Activated gamma-delta T cell treated with Interleukin-2 at 50 U/mL for 16 hours (primary cell): ENCODE measurements at regions not wholly inside any gene's neighbourhood (a gene's known extent, or its start where the extent isn't known, plus 50 kb on each side); places are given as distances from the start of the nearest gene placed in this dataset.
"Not testable (repeated sequence)": the region's sequence is repeated elsewhere in the genome, so short reads cannot be mapped to it uniquely, and the experiment has no call there.

Experiments used
- DNase-seq: peaks from one replicate; pipeline ENCODE4 v3.0.0-alpha.2; 2020

DNA sequence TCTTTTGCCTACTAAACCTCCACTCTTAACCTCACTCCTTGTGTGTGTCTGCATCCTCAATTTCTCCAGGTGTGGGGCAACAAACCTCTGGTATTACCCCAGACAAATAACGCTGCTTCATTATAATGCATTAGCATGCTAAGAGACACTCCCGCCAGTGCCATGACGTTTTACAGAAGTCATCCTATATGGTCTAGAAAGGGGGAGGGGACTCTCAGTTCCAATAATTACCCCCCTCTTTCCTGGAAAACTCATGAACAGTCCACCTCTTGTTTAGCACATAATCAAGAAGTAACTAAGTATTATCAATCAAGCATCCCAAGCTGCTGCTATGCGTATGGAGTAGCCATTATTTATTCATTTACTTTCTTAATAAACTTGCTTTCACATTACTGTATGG is 364.5 kb downstream of the TYW1 start:
- no peak for DNase-seq

DNA sequence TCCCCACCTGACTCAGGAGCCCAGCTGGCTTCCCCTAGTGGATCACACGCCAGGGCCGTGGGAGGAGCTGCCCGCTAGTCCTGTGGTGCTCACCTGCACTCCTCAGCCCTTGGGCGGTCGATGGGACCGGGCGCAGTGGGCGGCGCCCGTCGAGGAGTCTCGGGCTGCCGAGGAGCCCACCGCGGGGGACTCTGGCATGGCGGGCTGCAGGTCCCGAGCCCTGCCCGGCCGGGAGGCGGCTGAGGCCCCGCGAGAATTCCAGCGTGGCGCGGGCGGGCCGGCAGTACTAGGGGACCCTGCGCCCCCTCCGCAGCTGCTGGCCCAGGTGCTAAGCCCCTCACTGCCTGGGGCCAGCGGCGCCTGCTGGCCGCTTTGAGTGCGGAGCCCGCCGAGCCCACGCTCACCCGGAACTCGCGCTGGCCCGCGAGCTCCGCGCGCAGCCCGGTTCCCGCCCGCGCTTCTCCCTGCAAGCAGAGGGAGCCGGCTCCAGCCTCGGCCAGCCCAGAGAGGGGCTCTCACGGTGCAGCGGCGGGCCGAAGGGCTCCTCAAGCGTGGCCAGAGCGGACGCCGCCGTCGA is 367.9 kb downstream of the TYW1 start:
- no peak for DNase-seq

DNA sequence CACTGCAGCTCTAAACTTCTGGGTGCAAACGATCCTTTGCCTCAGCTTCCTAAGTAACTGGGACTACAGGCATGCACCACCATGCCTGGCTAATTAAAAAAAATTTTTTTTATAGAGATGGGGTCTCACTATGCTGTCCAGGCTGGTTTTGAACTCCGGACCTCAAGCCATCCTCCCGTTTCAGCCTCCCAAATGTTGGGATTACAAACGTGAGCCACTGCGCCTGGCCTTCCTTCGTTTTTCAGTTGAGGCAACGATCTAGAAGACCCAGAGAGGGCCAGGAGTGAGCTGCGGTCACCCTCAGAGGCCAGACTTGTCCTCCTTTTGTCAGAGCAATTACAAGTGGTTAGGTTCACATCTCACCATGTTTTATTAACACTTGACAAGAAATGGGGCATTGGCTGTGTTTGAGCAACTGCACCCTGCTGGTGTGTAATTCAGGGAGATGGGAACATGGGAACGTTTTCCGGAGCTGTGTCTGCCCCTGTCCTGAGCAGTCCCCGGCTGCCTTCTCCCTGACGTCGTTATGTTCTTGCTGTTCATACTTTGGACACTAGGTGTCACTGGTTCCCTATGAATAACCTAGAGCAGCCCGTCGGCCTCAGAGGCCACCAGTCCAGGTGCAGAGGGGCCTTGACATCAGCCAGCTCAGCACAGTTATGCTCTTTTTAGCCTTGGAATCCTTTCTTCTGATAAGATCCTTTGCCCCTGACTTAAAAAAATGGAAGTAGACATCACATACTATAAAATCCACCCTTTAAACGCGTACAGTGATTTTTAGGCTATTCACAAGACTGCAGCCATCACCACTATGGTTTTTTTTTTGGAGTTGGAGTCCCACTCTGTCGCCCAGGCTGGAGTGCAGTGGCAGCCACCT is 375.0 kb downstream of the TYW1 start:
- peak; percentile 42 for DNase-seq

DNA sequence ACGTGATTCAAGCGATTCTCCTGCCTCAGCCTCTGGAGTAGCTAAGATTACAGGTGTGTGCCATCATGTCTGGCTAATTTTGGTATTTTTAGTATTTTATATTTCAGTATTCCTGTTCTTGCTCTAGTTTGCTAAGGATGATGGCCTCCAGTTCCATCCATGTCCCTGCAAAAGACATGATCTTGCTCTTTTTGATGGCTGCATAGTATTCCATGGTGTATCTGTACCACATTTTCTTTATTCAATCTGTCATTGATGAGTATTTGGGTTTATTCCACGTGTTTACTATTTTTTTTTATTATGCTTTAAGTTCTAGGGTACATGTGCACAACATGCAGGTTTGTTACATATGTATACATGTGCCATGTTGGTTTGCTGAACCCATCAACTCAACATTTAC is 376.8 kb downstream of the TYW1 start:
- not testable (repeated sequence) for DNase-seq

DNA sequence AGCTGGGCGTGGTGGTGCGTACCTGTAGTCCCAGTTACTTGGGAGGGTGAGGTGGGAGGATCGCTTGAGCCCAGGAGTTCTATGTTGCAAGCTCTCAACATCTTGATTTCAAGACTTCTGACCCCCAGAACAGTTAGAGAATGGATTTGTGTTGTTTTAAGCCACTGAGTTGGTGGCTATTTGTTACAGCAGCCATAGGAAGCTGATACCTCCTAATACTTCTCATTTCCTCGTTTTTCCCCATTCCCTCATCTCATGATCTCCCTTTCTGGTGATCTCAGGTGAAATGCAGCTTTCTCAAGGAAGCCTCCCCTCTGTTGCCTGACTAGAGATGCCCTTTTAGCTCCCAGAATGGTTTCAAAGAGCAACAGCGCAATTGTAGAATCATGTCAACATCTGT is 378.8 kb downstream of the TYW1 start:
- DNase-seq, result no peak

DNA sequence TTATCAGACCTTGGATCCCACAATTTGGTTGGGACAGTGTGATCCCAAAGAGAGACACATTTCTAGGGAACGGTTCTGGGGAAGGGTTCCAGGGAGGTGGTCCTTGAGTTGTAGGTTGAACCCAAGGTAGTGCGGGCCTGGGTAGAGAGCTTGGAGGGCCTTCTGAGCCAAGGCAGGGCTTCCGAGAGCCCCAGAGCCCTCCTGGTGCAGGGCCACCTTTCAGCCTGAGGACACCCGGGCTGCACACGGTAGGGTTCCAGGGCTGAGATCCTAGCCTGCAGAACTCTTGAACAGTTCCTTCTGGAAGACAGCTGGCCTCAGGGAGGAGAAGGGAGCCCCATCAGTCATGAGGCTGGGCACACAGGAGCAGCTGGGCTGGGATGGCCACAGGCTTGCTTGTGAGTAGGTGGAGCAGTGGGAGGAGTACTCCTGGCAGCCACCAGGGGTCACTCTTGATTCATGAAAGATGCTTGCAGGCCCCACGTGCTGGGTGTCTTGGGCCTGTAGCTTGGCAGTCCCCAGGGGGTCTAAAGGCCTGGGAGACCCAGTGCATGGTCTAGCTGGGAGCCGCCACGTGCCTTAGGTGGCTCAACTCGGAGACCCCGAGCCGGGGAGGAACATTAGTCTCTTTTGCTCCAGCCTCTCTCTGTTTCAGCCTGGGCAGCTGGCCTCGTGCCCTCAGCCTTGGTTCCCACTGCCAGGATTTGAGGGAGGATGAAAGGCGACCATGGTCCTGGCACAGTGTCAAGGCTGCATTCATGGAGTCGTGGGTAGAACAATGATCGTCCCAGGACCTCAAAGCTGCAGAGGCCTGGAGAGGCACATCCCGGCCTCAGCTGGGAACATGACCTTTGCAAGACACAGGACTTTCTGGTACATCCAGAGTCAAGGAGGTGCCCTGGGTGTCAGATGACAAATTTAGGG is 381.6 kb downstream of the TYW1 start:
- DNase-seq, result peak; percentile 46

DNA sequence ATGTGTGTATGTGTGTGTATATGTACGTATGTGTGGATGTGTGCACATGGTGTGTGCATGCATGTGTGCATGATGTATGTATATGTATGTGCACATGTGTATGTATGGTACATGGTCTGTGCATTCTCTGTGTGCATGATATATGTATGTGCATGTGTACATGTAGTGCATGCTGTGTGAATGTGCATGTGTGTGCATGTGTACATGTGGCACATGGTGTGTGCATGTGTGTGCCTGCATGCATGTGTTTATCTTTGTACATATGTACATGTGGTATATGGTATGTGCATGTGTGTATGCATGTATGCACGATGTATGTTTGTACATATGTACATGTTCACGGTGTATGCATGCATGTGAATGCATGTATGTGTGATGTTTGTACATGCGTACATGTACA is 383.7 kb downstream of the TYW1 start:
- DNase-seq, result no peak

DNA sequence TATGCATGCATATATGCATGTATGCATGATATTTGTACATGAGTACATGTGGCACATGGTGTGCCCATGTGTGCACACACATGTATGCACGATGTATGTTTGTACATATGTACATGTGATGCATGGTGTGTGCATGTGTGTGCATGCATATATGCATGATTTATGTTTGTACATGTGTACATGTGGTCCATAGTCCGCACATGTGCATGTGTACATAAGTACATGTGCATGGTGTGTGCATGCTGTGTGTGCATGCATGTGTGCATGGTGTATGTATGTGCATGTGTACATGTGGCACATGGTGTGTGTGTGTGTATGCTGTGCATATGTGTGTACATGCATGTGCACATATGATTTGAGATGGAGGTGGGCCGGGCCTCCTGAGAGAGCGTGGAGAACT is 384.2 kb downstream of the TYW1 start:
- DNase-seq, result no peak

DNA sequence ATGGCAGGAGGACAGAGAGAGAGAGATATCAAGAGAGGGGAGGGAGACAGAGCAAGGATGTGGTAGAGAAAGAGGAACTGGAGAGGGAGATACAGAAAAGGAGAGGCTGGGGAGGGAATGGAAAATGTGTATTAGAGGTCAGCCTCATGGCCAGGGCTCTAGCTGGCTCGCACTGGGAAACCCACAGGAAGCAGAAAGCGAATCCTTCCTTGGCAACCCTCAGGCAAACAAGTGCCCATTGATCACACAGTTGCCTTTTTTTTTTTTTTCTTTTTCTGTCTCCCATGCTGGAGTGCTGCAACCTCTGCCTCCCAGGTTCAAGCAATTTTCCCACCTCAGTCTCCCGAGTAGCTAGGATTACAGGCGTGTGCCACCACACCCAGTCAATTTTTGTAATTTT is 391.2 kb downstream of the TYW1 start:
- no peak for DNase-seq

DNA sequence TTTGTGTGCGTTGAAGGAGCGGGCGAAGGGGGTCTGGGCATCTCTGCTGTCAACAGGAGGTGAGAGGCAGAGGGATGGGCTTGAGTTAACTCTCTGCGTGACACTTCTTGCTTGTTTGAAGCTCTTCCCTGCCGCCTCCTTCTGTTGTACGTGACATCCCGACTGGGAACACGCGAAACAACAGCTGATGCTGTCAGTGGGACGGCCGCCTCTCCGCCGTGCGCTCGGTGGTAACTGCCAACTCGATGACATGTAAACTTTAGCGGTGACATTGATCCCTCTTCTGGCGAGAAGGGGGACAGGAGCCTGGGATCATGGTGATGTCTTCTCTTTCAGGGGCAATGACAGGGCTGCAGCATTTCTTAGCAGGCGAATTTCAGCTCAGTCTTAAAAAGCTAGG is 394.5 kb downstream of the TYW1 start:
- no peak for DNase-seq

DNA sequence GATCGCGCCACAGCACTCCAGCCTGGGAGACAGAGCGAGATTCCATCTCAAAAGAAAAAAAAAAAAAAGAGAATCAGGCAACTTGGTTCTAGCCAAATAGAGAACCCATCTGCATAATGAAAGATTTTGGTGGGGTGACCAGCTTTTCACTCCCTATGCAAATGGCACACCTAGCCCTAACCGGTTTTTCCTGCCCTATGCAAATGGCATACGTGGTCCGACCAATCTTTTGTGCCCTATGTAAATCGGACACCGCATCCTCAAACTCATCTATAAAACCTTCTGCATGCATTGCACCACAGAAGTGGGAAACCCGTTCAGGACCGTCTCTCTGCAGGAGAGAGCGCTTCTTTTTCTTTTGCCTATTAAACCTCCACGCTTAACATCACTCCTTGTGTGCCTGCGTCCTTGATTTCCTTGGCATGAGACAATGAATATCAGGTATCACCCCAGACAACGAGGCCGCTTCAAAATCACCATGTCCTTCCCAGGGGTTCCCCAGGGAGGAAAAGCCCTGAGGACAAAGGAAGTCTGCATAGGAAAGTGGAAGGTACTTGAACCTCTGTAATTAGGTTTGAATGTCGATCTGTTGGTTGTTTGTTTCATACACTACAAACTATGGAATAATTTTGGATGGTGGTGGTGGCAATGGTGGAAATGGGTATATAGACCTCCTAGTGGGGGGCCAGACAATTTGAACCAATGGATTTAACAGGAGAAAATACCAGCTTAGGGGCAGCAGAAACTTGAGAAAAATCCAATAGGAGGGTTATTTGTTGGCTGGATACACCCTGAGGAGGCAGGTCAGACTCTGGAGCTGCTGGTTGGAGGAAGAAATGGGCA is 396.2 kb downstream of the TYW1 start:
- DNase-seq, result no peak

DNA sequence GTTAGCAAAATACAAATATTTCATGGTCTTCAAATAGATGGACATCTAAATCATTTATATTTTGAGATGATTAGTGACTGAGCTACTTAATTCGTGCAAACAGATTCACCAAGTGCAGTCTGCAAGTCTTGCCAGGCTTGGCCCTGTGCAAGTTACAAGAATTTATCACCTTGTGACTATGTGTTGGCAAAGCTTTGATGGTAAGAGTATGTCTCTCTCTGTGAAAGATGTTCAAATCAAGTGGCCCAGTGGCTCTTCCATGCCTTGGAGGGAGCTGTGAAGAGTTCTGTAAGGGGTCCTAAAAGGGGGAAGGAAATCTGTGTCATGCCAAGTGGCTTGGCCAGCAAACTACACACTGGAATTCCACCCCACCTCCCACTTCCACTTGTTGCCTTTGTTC is 397.3 kb downstream of the TYW1 start:
- no peak for DNase-seq

DNA sequence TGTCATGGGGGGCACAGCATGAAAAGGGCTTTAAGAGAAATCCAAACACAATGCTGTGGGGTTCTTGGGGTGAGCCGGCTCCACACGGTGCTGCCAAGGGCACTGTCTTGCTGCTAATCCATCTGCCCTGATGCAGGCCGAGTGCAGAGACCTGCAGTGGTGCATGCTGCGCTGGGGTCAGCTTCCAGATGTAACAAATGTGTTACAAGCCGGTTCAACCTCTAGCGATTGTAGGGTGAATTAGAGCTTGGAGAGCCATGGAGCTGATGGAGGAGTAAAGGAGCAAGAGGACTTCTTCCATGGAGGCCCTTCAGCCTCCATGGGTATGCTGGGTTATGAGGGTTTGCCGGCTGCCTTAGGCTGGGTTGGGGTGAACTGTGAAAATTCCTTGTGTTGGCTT is 402.3 kb downstream of the TYW1 start:
- DNase-seq, result no peak

DNA sequence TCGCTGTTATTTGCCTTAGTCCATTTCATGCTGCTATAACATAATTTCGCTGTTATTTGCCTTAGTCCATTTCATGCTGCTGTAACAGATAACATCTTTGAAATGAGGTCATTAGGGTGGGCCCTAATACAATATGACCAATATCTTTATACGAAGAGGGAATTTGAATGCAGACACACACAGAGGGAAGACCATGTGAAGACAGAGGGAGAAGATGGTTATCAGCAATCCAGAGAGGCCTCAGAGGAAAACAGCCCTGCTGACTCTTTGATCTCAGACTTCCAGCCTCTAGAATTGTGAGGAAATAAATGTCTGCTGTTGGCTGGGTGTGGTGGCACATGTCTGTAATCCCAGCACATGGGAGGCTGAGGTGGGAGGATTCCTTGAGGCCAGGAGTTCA is 404.9 kb downstream of the TYW1 start:
- no peak for DNase-seq

DNA sequence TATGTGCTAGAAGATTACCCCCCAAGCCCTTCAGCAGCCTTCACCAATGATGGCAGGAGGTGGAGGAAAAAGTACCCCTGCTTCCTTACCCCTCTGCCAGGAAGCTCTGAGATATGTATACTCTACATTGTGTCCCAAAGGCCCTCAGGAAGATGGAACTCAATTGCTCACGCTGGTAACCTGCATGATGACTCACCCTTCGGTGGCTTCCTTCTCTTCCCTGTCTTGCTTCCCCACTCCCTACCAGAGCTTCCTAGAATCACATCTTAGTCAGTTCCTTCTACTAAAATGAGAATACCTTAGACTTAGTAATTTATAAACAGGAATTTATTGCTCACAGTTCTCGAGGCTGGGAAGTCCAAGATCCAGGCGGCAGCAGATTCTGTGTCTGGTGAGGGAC is 405.6 kb downstream of the TYW1 start:
- DNase-seq, result no peak

DNA sequence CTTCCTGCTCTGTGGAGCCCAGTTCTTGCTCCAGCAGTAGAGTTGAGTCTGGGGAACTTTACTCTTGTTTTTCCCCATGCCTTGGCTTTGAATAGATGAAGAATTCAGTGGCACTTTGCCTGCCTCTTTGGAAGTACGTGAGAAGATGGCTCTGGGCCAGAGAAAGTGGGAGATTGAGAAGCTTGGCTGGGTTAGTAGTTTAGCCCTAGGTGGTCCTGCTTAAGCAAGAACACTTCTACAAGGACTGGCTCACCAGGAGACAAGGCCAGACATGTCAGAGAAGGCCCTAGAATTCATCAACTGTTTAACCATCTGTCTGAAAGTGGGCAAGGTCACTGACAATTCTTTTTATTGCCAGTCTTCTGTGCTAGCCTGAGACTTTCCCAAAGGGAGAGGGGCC is 410.3 kb downstream of the TYW1 start:
- no peak for DNase-seq

DNA sequence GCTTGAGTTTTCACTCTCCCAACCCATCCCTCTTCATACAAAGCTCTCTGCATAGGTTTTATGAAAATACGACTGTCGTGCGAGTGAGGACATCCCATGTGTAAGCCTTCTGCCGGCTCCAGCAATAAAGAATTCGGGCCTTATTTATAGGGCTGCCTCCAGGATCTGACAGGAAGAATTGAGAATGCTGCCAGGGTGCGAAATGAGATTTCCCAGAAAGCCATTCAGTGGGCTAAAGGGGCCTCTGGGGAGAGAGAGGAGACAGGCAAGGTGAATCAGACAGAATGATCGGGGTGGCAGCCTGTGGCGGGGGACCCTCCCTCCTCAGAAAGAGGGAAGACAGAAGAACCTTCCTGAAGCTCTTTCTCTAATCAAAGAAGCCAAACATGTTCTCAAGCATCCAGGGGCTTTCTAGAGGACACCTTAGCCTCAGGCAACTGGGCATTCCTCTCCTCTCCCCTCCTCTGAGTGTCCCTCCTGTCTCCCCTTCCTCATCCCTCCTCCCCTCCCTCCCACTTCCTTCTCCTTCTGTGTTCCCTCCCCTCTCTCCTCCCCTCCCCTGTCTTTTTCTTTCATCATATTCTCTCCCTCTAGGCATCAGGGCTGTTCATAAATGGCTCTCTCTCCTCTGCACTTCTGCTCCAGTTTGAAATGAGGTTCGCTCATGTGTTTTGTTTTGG is 410.9 kb downstream of the TYW1 start:
- no peak for DNase-seq

DNA sequence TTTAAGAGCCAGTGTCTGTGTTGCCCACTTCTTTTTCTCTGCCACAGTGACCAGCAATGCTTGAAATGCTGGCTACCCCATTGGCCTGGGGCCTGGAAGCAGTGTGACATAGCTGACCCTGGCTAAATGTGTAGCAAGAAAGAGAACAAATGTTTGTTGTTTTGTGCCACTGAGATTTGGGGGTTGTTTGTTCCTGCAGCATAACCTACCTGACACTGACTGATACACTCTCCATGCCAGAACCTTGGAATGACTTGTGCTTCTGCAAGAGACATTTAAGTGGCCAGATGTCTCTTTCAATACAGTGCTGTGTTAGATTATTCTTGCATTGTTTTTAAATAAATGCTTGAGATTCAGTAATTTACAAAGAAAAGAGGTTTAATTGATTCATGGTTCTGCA is 411.5 kb downstream of the TYW1 start:
- no peak for DNase-seq

DNA sequence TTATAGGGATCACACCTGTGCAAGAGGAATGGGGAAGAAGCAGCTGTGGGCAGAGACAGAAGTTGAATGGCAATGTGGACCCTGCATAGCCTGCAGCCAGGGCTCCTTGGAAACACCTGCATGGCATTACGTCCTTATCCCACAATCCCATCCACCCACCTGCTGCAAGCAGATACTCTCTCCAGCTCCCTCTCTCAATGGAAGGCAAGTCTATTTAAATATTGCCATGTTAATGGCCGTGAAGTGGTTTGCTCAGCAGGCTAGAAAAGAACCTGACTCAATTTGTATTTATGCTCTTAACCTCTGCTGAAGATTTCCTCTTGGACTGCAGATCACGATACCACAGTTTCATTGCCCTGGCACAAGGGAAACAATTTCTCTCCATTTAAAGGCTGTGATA is 417.0 kb downstream of the TYW1 start:
- no peak for DNase-seq

DNA sequence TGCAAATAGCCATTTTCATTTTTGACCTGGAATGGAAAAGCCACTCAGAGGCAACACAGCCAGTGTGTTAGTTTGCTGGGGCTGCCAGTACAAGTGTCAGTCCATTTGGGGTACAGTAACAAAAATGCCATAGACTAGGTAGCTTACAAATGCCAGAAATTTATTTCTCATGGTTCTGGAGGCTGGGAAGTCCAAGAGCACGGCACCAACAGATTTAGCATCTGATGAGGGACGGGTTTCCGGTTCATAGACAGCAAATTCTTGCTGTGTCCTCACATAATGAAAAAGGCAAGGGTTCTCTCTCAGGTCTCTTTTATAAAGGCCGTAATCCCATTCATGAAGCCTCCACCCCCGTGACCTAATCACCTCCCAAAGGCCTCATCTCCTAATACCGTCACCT is 418.2 kb downstream of the TYW1 start:
- no peak for DNase-seq

DNA sequence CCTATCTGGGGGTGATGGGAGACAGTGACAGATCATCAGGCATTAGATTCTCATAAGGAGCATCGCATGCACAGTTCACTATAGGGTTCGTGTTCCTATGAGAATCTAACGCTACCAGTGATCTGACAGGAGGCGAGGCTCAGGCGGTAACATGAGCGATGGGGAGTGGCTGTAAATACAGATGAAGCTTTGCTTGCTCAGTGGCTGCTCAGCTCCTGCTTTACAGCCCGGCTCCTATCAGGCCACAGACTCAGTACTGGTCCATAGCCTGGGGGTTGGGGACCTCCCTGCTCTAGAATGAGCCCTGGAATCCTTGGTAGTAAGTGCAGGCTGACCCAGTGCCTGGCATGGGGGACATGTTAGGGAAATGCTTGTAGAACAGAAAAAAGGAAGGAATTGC is 426.0 kb downstream of the TYW1 start:
- DNase-seq, result no peak

DNA sequence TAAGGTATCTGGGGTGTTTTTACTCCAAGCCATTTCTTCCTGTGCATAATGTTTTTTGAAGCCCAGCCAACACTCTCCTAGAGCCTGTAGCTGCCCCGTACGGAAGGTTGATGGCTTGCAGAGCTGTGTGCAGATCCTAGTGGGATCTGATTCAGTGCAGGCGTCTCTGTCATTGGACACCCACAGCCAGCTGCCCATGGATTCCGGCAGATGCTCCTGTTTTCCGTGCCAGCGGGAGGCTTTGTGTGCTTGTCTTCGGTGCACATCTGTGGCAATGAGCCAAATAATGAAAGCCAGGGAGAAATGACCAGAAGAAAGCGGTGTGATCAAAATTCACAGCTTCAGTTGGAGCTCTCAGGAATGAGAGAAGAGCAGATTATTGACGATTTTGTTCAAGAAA is 426.4 kb downstream of the TYW1 start:
- DNase-seq, result no peak
